ENCODE measurements at regions not wholly inside any gene's neighbourhood (a gene's known extent, or its start where the extent isn't known, plus 50 kb on each side); places are given as distances from the start of the nearest gene placed in this dataset.
"Not testable (repeated sequence)": the region's sequence is repeated elsewhere in the genome, so short reads cannot be mapped to it uniquely, and the experiment has no call there.

DNA sequence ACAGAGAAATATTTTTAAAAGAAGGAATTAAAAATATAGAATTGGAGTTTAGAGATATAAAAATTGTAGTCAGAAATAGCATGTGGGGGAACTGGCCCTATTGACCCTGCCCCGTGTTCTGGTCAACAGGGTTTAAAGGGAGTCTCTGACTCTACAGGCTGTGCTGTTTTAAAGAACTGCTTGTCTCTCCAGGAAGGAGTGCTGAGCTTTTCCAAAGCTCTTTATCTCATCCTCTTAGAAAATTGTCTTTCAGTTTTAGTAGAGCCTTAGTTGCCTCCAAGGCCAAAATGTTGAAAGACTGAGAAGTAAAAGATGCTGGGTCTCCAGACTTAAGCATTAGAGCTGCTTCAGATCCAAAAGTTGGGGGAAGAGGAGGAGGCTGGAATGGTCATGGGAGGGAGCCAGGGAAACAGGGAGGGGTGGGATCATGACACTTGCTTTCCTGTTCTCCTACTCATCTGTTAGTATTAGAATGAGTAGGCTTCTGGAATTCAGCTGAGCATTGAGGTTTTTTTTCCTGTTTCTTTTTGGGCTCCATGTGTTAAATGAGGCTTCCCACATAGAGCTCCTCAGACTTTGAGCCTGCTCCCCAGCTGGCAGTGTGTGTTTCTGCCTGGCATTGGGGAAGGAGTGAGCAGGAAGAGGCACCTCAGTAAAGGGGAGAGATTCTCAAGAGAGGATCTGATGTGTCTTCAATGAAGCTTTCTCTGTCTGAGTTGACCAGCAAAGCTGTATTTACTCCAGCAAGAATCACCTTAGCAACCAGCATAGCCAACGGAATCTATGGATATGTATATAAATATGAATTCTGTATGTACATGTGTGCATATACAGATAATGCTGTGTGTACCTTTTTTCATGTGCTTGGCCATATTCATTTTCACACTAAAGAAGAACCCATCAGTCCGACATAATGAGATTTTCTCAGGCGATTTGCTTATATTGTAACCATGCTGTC is 186.8 kb upstream of the FBXO11 start:
- Histone ChIP-seq H3K27ac (peak overlapping the region in 5 of 21 experiments; percentile 0 to 45 (median 17)), H3K4me3 (no peak overlapping the region)

DNA sequence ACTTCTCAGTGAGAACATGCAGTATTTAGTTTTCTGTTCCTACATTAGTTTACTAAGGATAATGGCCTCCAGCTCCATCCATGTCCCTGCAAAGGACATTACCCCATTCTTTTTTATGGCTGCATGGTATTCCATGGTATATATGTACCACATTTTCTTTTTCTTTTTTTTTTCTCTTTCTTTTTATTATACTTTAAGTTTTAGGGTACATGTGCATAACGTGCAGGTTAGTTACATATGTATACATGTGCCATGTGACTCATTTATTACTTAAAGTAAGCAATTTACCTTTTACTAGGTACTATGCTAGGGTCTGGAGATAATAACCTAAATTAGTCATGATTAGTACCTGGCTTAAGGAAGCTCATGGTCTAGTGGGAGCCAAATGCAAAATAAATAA is 190.5 kb upstream of the FBXO11 start:
- not testable (repeated sequence) for H3K4me3 ChIP-seq

DNA sequence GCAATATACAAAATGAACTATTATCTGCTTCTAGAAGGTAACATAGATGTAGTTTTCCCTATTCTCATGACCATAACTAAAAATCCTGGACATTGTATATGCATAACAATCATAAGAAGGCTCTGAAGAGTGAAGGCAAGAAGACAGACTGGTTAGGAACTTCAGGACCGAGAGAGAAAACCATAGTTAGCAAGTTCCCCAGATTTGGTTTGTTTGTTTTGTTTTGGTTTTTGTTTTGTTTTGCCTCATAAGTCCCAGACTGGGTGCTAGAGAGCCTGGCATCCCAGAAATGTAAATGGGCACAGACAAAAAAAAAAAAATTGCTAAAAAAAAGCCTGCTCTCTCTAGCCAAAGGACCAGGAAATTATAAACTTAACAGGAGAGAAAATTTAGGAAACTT is 192.2 kb upstream of the FBXO11 start:
- Histone ChIP-seq H3K27ac (no peak overlapping the region), H3K4me3 (no peak overlapping the region)

More for the DNA sequence above, 190.5 kb upstream of the FBXO11 start:
- not testable (repeated sequence) for H3K27ac ChIP-seq

DNA sequence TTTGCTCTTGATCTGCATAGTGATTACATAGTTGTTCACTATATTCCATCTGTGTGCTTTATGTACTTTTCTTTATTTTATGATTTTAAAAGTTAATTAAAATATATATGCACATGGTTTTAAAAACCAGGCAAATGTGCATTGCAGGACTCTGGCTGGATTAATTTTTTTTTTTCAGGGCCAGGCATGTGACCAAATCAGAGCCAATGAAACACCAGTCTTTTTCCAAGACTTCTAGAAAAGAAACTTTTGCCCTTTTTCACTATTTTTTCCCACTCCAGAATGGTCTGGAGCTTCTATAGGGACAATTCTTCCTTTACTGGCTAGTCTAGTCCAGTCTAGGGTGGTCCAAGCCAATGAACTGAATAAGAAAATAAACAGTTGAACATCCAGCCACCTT is 198.1 kb upstream of the FBXO11 start:
- H3K27ac ChIP-seq: no peak overlapping the region
- no peak overlapping the region for H3K4me3 ChIP-seq

DNA sequence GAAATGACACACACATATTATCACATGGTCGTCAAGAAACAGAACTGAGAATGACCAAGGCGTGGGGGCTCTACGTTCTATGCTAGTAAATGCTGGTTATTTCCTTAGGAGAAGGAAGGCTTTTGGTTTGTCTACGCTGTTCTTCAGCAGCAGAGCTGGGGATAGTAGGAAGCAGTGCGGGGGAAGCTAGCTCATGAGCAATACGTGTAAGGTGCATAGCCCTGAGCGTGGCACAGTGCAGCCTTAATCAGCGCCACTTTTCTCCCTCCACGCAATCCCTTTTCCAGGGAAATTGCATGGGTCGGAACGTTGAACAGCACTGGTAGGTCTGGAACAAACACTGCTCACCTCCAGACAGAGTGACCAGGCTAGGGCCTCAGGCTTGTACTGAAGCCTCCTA is 199.6 kb upstream of the FBXO11 start:
- peak overlapping the region in 10 of 21 experiments; percentile 26 to 66 (median 53) for H3K27ac ChIP-seq

DNA sequence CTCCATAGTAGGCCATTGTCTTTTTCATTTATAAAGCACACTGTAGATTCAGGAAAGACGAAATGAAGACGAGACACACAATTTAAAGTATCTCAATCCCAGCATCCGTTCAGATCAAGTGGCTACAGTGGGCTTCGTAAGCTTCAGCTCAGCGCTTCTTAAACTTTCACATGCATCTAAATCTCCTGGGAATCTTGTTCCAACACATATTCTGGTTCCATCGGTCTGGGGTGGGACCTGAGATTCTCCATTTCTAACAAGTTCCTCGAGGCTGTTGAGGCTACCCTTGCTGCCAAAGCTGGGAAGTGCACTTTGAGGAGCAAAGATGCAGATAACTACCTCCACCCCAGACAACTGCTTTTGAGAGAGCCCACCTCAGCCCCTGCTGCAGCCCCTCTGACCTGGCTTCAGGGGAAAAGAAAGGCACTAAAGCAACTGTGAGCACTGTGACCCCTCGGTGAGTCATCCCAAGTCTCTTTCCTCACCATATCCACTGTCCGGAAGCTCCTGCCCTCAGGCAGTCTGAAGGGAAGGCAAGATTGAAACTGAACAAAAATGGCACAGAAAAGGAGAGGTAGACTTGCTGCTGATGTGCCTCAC is 201.1 kb upstream of the FBXO11 start:
- peak overlapping the region in 1 of 7 experiments; percentile 6 for H3K4me3 ChIP-seq
- H3K27ac ChIP-seq: peak overlapping the region in 15 of 21 experiments; percentile 2 to 70 (median 52)

More for the DNA sequence above, 199.6 kb upstream of the FBXO11 start:
- H3K4me3 ChIP-seq: no peak overlapping the region

DNA sequence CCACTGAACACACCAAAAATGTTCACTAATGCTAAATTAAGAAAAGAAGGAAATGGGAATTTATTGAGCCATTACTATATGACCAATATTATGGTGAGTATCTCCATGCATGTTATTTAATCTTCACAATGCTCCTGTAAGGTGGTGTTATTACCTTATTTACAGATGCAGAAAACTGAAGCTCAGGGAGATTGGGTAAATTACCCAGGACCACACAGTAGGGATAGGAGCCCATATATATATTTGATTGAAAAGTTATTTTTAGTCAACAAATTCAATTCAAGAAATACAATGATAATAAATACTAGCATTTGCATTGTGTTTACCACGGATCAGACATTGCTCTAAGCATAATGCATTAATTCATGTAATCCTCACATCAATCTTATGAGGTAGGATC is 202.2 kb upstream of the FBXO11 start:
- Histone ChIP-seq H3K4me3 (no peak overlapping the region), H3K27ac (no peak overlapping the region)

DNA sequence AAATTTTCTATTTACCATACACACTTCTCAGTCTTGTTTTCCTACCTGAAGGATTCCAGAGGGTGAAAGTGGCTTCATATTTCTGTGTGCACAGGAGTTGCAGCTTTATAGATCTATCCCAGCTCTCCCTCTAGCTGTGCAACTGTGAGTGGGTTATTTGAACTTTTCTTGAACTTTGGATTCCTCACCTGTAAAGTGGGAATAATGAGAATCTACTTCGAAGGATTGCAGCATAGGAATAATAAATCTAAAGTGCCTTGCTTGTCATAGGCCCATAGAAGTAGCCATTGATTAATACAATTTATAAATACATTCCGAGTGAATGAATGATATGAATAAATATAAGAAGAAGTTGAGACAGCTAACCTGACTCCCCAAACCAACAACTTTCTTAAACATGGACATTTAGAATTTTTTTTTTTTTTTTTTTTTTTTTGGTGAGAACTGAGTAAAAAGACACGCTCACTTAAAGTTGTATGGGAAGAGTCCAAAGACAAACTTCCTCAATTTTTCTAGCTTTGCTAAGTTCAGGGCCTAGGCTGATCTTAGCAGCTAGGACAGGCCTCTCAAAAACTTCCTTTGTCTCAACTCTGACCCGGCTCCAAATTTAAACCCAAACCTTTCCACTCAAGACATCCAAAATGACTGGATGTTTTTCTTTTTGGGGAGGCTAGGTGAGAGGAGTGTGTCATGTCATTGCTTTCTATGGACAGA is 203.3 kb upstream of the FBXO11 start:
- Histone ChIP-seq H3K27ac (no peak overlapping the region), H3K4me3 (no peak overlapping the region)

DNA sequence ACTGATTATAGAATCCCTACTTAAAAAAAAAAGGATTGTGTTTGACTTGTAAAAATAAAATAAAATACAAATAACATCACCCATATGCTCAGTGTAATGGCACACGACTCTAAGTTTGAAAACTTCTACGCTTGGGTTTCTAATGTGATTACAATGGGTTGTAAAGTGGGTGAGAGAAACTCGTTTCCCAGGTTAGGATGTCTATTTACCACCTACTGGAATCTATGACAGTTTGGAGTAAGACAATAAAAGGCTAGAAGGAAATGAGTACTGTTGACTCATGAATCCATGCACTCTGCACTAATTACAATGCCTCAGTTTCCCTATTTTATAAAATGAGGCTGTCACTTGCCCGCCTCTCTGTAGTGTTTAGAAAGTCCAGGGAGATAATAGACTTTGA is 204.0 kb upstream of the FOXN2 start:
- Histone ChIP-seq H3K27ac (peak overlapping the region in 5 of 21 experiments; percentile 77 to 93 (median 88)), H3K4me3 (no peak overlapping the region)

DNA sequence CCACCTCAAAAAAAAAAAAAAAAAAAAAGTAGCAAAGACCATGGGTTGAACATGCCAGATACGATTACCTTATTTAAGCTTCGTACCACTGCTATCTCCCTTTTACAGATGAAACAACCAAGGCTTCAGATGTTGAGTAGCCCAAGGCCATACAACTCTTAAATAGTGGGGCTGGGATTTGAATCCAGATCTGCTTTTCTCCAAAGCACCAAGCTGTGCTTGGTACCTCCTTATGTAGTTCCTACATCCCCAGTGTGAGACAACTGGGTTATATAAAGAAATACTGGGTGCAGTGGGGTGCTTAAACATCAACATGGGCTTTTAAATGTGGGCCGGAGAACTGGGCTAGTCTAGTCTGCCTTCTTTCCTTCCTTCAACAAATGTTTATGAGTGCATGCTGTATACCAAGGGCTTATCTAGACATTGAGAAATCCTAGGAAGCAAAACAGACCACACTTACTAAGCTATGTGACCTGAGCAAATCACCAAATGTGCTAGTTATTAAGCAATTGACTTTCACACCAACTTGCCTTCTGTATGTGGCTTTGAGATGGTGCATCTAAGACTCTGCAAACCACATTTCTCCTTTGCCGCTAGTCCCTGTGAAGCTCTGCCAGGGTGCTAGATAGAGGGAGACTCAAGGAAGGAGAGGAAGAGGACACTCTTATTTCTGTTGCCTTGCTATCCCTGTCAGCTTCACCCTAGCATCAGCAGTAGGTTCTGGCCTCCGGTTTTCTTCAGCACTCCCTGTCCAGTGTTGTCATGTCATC is 201.4 kb upstream of the FOXN2 start:
- H3K4me3 ChIP-seq: no peak overlapping the region
- H3K27ac ChIP-seq: peak overlapping the region in 8 of 21 experiments; percentile 2 to 78 (median 22)

DNA sequence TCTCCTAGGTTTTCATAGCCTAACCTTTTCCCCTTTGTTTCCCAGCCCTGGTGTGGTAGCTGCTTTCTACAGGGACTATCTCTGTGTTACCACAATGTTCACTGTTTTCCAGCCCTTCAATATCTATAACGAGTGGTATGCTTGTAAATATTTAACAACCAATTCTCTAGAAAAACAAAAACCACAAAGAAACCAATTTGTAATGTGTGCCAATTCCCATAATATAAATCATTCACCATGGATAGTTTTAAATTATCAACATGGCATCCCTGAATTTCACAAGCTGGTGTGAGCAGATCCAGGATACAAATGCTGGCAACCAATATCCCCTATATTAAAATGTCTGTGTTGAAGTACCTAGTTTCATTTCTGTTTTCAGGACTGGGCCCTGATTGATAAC is 200.7 kb upstream of the FOXN2 start:
- H3K4me3 ChIP-seq: no peak overlapping the region
- peak overlapping the region in 10 of 21 experiments; percentile 2 to 65 (median 22) for H3K27ac ChIP-seq

DNA sequence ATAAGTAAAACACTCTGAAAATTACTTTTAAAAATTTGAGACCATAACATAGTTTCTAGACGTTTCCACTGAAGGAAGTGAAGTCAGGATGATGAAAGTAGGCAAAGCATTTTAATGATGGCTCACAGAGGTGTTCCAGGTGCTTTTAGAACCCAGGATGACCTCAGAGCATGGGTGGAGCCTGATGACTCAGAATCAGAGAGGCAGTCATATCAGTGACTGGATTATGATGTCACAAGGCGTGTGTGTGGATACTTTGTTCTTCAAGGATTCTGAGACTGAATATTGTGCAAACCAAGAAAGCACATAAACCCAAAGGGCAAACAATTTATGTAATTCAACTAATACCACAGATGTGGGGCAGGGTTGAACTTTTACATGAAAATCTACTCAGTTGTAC is 200.2 kb upstream of the FOXN2 start:
- H3K4me3 ChIP-seq: no peak overlapping the region
- H3K27ac ChIP-seq: peak overlapping the region in 3 of 21 experiments; percentile 8 to 42 (median 29)

DNA sequence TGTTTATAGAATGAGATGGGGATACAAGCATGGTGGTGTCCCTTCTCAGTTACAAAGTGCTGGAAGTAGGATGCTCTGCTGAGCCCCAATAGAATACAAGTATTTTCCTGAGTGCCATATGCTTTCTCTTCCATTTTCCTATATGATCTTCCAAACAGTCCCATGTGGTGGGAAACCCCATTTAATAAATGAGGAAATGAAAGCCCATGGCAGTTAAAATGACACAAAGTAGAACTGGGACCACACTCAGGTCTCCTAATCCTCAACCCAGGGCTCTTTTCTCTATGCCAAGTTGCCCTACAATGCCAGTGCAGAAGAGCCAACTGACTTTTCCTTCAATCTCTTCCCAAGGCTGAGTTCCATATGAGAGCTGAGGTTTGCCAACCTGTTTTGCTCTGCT is 198.0 kb upstream of the FOXN2 start:
- Histone ChIP-seq H3K4me3 (no peak overlapping the region), H3K27ac (no peak overlapping the region)

DNA sequence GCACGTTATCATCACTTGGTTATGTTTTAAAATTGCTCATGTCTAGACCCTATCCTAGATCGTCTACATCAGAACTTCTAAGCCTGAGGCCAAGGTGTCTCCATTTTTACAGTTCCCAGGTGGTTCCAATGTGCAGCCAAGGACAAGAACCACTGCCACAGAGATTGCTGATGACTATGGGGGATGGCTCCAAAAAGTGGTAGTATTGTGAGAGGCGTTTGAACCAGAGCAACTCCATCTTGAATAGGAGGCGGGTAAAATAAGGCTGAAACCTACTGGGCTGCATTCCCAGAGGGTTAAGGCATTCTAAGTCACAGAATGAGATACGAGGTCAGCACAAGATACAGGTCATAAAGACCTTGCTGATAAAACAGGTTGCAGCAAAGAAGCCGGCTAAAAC is 195.6 kb upstream of the FOXN2 start:
- no peak overlapping the region for H3K27ac ChIP-seq

DNA sequence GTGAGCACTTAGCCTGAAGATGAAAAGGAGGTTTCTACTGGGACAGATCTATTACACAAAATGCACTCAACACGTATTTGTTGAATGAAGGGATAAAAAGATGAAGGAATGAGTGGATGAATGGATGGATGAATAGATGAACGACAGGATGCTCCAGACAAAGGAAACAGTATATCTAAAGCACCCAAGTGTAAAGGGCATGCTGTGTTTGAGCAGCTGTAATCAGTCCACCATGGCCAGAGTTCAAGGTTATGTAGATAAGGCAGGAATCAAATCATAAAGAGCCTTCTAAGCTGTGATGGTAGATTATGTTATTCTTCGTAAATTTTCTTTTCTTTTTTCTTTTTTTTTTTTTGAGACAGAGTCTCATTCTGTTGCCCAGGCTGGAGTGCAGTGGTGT is 194.4 kb upstream of the FOXN2 start:
- Histone ChIP-seq H3K4me3 (no peak overlapping the region), H3K27ac (no peak overlapping the region)

More for the DNA sequence above, 195.6 kb upstream of the FOXN2 start:
- no peak overlapping the region for H3K4me3 ChIP-seq

DNA sequence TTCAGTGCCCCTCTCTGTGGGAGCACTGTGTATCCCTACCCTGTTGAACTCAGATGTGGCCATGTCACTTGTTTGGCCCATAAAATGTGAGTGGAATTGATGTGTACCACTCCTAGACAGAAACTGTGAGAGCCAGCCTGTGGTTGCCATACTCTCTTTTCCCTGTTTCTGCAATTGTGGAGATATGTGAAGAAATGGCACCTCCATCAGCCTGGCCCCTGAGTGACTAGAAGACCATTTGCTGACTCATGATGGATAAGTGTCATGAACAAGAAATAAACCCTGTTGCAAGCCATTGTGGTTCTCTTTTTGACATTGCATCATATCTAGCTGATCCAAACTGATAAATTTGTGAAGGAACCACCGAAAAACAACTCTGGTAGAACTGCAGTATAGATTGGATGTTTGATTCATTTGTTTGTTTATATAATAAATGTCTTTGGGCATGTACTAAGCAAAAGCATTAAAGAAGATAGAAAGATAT is 193.7 kb upstream of the FOXN2 start:
- no peak overlapping the region for H3K27ac ChIP-seq
- no peak overlapping the region for H3K4me3 ChIP-seq

DNA sequence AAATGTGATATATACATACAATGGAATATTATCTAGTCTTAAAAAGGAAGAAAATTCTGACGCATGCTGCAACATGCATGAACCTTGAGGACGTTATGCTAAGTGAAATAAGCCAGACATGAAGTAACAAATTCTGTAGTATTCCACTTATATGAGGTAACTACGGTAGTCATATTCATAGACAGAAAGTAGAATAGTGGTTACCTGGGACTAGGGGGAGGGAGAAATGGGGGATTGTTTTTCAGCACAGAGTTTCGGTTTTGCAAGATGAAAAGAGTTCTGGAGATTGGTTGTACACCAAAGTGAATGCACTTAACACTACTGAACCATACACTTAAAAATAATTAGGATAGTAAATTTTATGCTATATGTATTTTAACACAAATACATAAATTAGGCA is 192.3 kb upstream of the FOXN2 start:
- Histone ChIP-seq H3K4me3 (no peak overlapping the region), H3K27ac (no peak overlapping the region)

DNA sequence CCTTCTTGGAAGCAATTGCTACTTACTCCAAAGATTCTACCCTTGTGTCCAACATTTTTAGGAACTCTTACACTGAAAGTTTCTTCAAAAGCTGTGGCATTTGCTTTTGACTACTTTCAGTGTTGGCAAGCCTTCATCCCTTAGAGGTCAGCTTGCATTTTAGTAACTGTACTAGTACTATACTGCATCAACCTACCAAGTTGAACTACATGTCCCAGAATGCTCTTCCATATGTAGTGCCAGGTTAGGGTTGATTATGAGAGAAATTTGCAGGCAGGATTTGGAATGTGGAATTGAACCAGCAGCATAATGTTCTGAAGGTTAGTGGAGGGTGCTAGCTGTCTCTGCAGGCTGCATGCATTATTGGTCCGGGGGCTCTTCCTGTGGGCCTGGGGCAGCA is 189.9 kb upstream of the FOXN2 start:
- Histone ChIP-seq H3K4me3 (no peak overlapping the region), H3K27ac (no peak overlapping the region)

DNA sequence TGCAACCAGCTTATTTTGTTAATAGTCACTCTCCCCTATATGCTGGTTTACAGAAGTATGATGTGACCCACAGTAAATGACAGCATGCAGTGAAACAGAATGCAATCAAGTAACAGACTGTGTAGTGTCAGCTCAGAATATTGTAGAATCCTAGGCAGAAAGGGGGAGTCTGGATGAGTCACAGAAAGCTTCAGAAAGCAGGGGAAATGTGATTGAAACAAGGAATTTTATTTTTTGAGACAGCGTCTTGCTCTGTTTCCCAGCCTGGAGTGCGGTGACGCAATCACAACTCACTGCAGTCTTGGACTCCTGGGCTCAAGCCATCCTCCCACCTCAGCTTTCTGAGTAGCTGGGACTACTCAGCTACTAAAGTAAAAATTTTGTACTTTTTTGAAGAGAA is 188.3 kb upstream of the FOXN2 start:
- Histone ChIP-seq H3K27ac (no peak overlapping the region), H3K4me3 (no peak overlapping the region)
